Neural progenitor cell (in vitro differentiated cells): ENCODE measurements at regions not wholly inside any gene's neighbourhood (a gene's known extent, or its start where the extent isn't known, plus 50 kb on each side); places are given as distances from the start of the nearest gene placed in this dataset.

ENCODE experiments used
- EZH2 ChIP-seq: fragments of 200-600 bp; sonication (generic); IDR thresholded peaks from 2 replicates; pipeline ENCODE4 v1.6.1; 2017; ENCODE audit warnings: antibody characterized with exemption, mild to moderate bottlenecking, moderate library complexity
- EZH2phosphoT487 ChIP-seq: fragments of 200-600 bp; sonication (generic); IDR thresholded peaks from 2 replicates; pipeline ENCODE4 v1.6.1; 2017; ENCODE audit warnings: antibody characterized with exemption
- TF ChIP-seq, protein P1 (sequence below): fragments of 200-600 bp; sonication (generic); IDR thresholded peaks from 2 replicates; pipeline ENCODE4 v1.5.1; 2017; ENCODE audit warnings: antibody characterized with exemption, mild to moderate bottlenecking

DNA sequence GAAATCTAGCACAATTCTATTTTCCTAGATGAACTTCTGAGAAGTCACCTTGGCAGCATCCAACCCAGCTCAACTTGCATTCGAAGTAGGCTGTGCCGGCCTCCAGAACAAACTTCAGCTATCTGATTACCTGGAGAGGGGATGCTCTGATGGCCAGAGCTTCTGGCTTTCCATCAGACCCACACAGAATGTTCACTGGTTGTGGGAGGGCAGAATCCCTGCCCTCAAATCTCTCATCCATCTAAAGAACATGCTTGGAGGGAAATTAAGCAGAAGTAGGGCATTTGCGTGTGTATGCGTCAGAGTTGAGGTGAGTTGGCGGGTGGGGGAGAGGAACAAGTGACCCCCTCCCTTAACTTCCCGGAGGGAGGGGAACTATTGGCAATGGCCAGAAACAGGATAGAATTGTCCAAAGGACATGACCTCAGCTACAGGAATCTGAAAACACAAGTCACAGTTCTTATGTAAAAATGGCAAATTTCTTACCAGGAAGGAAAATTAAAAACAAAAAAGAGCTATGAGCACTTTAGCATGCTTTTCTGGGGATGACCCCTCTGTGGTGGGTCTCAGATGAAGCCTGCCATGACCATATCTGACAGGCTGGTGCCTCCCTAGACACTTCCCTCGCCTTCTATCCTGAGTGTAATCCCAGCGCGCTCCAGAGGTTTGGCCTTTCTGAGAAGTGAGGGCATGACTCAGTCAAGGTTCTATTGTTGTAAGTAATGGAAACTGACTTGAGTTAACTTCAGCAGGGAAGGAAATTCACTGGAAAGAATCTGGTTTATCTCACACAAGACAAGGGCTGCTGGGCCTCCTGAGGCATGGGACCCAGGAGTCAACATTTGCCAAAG is 278.8 kb downstream of the RPS24 start:
- TF ChIP-seq, protein P1, sequence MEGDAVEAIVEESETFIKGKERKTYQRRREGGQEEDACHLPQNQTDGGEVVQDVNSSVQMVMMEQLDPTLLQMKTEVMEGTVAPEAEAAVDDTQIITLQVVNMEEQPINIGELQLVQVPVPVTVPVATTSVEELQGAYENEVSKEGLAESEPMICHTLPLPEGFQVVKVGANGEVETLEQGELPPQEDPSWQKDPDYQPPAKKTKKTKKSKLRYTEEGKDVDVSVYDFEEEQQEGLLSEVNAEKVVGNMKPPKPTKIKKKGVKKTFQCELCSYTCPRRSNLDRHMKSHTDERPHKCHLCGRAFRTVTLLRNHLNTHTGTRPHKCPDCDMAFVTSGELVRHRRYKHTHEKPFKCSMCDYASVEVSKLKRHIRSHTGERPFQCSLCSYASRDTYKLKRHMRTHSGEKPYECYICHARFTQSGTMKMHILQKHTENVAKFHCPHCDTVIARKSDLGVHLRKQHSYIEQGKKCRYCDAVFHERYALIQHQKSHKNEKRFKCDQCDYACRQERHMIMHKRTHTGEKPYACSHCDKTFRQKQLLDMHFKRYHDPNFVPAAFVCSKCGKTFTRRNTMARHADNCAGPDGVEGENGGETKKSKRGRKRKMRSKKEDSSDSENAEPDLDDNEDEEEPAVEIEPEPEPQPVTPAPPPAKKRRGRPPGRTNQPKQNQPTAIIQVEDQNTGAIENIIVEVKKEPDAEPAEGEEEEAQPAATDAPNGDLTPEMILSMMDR = no peak
- TF ChIP-seq EZH2 (no peak), EZH2phosphoT487 (no peak)
